NCI-H510A (cell line): ENCODE measurements at regions not wholly inside any gene's neighbourhood (a gene's known extent, or its start where the extent isn't known, plus 50 kb on each side); places are given as distances from the start of the nearest gene placed in this dataset.

ENCODE experiments used
- DNase-seq: peaks from one replicate; lab custom pipeline; 2025; lab: John Stamatoyannopoulos, UW

GRCh38 chr4:178275671-178276360 is 833.6 kb upstream of the AGA start:
- DNase-seq, result no peak

- no peak for DNase-seq
These were observed 838.1 kb upstream of the AGA start for GRCh38 chr4:178280362-178280761.

- DNase-seq, result no peak
These were observed 846.2 kb upstream of the AGA start for GRCh38 chr4:178288462-178288861.

DNA sequence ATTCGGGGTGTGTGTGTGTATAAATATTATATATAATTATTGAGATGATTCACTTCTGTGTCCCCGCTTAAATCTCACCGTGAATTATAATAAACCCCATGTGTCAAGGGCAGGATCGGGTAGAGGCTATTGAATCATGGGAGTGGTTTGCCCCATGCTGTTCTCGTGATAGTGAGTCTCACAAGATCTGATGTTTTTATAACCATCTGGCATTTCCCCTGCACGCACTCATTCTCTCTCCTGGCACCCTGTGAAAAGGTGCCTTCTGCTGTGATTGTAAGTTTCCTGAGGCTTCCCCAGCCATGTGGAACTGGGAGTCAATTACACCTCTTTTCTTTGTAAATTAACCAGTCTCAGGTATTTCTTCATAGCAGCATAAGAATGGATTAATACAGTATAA is 851.4 kb upstream of the AGA start:
- DNase-seq, result no peak

- DNase-seq, result no peak
These were observed 854.4 kb upstream of the AGA start for GRCh38 chr4:178296669-178297068.

DNA sequence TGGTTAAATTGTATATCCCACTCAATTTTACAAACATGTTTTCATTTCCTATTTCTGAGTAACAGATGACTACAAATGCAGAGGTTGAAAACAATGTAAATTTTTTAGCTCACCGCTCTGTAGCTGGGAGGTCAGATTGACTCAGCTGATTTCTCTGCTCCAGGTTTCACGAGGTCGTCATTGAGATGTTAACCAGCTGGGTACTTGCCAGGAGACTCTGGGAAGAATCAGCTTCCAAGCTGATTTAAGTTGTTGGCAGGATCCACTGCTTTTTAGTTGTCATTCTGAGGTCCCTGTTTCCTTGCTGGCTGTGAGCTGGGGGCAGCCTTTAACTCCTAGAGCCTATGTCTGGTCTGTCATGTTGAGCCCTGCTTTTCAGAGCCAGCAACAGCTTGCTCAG is 864.3 kb upstream of the AGA start:
- no peak for DNase-seq

GRCh38 chr4:178309890-178310289 is 867.7 kb upstream of the AGA start:
- DNase-seq, result no peak

DNA sequence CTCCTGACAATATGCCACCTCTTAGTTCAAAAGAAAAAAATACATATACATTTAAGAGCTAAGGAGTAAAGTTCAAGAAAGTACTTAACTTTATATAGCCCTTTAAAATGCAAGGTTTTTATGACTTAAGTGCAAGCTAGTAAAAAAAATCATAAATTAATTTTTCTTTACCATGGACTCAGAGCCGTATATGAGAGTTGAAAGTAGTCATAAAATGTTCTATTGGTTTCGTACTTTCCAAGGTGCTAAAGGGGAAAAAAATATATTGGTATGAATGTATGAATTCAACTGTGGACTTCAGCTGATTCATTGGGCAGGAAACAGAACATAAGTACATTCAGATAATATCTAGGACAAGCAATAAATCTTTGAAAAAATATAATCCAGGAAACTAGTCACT is 869.8 kb upstream of the AGA start:
- DNase-seq, result no peak

DNA sequence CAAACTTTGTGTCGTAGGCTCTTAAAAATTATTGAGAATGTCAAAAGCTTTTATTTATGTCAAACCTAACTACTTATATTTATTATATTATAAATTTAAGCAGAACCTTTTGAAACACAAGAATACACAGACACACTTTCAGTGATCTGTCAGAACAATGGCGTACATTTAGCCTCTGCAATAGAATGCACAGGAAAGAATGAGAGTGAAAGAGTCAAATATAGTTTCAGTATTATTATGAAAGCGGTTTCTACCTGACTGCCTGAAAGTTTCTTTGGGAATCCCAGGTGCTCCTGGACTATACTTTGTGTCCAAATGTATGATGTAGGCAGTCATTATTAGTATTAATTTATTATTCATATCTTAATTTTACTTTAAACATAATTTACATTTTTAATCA is 872.0 kb upstream of the AGA start:
- DNase-seq, result no peak

- peak; percentile 48 for DNase-seq
These were observed 874.0 kb upstream of the AGA start for GRCh38 chr4:178316211-178316610.

- DNase-seq, result no peak
These were observed 877.8 kb upstream of the AGA start for GRCh38 chr4:178320003-178320402.

- DNase-seq, result no peak
These were observed 880.4 kb upstream of the AGA start for GRCh38 chr4:178322524-178323183.

- no peak for DNase-seq
These were observed 887.1 kb upstream of the AGA start for GRCh38 chr4:178329226-178329872.

GRCh38 chr4:178333355-178333754 is 891.1 kb upstream of the AGA start:
- DNase-seq, result no peak

DNA sequence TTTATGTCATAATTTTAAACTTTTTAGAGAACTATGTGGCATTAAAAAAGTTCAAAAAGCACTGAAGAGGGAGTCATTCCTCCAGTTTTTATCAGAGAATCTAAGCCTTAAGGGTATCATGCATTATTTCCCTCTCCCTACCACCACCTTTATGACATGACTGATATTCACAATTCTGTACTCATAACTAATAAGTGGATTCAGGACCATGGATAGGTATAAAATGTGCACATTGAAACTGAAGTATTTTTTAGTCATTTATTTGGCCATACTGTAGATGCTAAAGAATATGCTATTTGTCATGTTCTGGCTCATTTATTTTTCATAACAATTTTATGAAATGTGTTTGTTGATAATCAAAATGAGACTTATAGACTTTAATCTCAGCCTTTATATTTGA is 897.5 kb upstream of the AGA start:
- no peak for DNase-seq

- DNase-seq, result no peak
These were observed 898.2 kb upstream of the AGA start for GRCh38 chr4:178340468-178340867.

DNA sequence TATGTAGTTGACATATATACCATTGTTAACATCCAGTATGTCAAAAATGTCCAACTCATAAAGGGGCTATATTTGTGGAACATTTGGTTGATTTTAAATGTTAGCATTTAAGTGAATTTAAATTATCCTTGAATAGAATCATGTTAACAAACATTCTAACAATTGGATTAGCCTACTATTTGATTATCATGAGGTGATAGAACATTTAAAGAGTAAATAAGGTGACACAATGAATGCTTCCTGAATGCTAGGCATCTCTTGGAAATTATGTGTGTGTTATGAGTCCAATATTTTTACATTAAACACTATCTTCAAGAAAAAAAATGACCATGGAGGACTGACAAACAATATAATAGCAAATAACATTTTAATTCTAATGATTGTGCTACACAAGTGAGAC is 901.9 kb upstream of the AGA start:
- DNase-seq, result no peak

GRCh38 chr4:178347111-178347510 is 904.9 kb upstream of the AGA start:
- DNase-seq, result no peak

DNA sequence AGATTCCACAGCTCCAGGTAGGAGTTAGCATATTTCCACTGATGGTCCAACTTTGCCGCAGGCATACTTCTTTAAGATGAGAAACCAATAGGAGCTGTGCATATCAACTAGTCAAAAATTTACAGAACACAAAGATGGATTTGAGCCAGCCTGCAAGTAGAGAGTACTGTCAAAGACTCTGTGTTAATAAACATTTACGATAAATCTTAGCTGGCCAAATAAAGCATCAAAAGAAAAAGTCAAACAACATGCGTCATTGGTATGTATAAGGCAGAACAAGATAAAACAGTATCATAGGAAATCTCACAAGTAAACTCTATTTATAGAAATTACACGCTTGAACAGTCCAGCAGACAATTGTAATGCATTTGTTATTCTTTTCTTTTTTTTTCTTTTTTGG is 907.4 kb upstream of the AGA start:
- DNase-seq, result no peak

DNA sequence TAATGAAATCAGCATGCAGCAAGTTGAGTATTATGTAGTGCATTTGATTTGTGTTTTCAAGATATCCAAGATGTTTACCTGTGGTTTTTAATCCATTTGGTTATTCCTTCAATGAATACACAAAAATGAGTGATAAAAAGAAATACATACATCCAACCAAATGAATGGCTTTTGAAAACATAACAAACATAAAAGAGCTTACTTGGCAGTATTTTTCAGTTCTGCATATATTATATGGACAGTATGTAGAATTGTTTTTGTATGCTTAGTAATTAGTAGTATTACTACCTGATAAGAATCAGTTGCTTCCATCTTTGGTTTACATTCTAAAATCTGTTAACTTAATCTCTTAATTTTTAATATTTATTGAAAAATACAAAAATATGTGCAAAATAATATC is 908.9 kb upstream of the AGA start:
- DNase-seq, result no peak

DNA sequence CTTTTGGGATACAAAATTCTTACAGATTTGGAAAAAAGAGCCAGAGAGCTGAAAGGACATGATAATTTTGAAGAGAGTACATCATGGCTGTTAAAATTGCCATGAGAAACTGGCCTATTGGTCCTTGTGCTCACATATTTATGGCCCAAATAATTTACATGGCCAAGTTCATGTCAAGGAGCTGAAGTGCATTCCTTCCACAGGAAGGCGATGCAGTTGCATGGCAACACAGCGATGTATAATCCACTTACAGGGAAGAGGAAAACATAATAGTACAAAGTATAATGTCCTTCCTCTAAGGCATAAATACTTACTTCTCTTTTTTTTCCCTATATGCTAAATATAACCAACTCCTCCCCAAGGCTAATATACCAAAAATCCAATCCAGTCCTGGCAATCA is 914.5 kb upstream of the AGA start:
- DNase-seq, result no peak

DNA sequence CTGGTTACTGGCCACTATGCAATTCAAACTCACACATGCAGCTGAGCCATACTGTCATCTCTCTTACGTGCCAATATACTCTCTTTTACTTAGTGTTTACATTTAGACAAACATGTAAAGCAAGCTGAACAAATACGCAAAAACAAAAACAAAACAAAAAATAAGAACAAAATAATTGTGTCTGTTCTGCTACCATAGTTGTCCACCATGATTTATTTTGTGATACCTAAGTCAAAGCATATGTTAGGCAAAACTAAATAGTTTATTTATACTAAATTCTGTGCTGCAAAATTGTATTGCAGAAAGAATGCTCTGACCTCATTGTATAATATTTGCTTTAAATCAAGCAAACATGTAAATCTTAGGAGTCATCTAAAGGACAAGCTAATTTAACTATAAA is 943.2 kb upstream of the AGA start:
- DNase-seq, result no peak

DNA sequence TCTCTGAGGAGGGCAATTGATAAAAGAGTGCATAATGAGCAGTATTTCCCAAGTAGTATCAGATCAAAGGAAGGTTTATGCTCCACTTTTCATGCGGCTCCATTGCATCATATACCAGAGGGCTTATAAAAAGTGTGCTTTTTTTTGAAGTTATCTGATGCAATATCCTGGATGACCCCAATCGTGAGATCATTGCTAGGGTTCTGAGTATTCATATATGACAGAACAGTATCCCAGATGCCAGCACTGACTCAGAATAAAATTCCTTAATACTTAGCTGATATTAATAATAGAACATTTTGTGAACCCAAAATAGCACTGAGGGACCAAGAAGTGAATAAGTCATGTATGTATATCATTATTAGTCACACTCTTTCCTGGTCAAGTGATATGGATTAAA is 945.5 kb upstream of the AGA start:
- DNase-seq, result no peak

GRCh38 chr4:178395798-178396197 is 953.6 kb upstream of the AGA start:
- no peak for DNase-seq
